NCI-H1092 treated with DMSO at 0.1 percent for 48 hours (cell line): ENCODE measurements at regions not wholly inside any gene's neighbourhood (a gene's known extent, or its start where the extent isn't known, plus 50 kb on each side); places are given as distances from the start of the nearest gene placed in this dataset.
A peak's percentile ranks its signal among the peaks of the same experiment; 100 is the strongest.
"Not testable (repeated sequence)": the region's sequence is repeated elsewhere in the genome, so short reads cannot be mapped to it uniquely, and the experiment has no call there.

Experiments used
- DNase-seq: peaks from one replicate; lab custom pipeline; 2025; lab: John Stamatoyannopoulos, UW

GRCh38 chr1:219863816-219864215 is 64.5 kb downstream of the SLC30A10 start:
- not testable (repeated sequence) for DNase-seq

DNA sequence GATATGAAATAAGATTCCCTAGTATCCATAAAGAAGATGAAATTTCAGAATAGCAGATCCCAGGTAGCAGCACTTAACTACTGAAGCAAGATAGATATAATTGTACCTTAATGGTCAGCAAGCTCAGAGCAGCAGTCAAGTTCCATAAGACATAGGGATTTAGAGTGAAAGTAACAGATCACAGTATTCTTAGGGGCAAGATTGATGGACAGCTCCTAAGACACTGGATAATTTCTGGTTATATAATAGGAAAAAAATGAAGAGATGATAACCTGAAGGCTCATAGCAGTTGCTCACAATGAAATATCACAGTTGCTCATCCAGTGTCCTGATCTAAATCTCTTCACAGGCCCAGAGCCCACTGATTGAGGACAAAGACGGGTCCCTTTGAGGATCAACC is 66.0 kb downstream of the SLC30A10 start:
- DNase-seq = no peak

GRCh38 chr1:219858980-219859379 is 69.4 kb downstream of the SLC30A10 start:
- peak; percentile 80 for DNase-seq

GRCh38 chr1:219847215-219847855 is 81.0 kb downstream of the SLC30A10 start:
- no peak for DNase-seq

DNA sequence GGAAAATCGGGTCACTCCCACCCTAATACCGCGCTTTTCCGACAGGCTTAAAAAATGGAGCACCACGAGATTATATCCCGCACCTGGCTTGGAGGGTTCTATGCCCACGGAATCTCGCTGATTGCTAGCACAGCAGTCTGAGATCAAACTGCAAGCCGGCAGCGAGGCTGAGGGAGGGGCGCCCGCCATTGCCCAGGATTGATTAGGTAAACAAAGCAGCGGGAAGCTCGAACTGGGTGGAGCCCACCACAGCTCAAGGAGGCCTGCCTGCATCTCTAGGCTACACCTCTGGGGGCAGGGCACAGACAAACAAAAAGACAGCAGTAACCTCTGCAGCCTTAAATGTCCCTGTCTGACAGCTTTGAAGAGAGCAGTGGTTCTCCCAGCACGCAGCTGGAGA is 88.8 kb downstream of the SLC30A10 start:
- DNase-seq = peak; percentile 58

DNA sequence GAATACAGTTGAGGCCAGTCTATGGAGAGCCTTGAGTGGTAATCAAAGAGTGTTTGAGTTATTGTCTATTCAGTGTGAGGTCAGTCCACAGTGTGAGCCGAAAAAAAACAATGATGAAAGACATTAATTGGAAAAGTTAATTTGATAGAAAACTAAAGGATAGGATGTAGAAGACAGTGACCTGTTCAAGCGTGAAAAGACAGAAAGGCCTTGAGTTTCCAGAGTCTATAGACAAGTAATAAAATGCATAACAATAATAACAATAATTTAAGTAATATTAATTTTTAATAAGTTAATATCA is 90.4 kb downstream of the SLC30A10 start:
- DNase-seq = no peak

DNA sequence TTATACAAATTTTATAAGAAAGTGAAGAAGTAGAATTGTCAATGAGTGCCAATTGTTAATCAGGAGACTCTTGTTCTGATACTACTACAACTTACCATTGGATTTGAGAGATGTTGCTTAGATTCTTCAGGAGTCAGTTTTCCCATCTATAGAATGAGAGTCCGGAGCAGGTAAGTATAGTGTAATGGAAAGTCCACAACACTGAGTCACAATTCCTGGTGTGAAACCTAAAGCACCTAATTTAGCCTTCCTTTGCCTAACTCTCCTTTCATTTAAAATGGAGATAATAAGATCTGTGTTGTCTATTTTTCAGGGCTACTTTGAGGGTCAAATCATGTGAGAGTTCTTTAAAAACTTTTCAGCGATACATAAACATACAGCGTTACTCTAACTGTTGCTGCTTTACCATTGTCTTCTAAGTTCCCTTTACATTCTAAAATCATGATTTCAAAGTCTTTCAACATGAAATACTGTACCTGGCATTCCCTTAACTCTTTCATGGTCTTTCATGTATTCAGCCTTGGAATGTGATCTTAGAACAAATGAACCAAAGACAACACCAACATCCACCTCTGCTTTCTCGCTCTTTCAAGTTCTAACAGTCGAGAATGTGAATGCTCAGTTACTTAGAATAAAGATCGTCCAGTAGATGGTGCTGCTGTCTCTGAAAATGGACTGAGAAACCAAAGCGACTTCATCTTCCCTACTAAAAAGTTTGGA is 90.9 kb downstream of the SLC30A10 start:
- DNase-seq = peak; percentile 82

DNA sequence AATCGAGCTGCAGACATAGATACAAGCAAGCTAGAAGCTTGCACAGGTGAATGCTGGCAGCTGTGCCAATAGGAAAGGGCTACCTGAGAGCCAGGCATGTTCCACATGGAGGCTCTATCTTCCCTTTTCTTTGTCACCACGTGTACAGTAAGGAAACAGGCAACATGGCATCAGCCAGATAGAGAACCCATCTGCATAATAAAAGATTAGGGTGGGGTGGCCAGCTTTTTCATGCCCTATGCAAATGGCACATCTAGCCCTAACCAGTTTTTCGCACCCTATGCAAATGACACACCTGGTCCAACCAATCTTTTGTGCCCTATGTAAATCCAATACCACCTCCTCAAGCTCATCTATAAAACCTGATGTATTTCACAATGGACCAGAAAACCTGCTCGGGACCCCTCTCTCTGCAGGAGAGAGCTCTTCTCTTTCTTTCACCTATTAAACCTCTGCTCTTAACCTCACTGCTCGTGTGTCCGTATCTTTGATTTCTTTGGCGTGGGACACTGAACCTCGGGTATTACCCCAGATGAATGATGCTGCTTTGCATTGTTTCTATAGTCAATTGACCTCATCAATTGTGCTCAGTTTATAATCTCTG is 93.9 kb downstream of the SLC30A10 start:
- DNase-seq = no peak

GRCh38 chr1:219833214-219833815 is 95.0 kb downstream of the SLC30A10 start:
- DNase-seq = no peak

GRCh38 chr1:219826290-219826689 is 102.1 kb downstream of the SLC30A10 start:
- no peak for DNase-seq

- no peak for DNase-seq
These were observed 103.0 kb downstream of the SLC30A10 start for GRCh38 chr1:219825355-219825754.

GRCh38 chr1:219824338-219824737 is 104.0 kb downstream of the SLC30A10 start:
- DNase-seq = no peak

- no peak for DNase-seq
These were observed 107.8 kb downstream of the SLC30A10 start for GRCh38 chr1:219820551-219820950.

DNA sequence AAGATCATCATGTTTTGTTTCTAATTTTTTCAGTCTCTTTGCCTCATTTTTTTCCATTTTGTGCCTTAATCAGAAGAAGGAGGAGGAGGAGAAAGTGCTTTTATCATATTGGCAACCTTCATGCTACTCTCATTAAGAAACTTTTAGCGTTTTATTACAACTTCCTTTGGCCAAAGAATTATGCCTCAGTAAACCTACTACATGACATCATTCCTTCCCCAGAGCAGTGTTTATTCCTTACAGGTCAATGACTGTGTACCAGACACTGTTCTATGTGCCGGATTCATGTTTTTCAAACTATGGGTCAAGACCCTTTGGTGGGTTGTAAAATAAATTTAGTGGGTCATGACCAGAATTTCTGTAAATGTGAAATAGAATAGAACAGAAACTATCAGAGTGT is 110.4 kb downstream of the SLC30A10 start:
- DNase-seq = no peak

DNA sequence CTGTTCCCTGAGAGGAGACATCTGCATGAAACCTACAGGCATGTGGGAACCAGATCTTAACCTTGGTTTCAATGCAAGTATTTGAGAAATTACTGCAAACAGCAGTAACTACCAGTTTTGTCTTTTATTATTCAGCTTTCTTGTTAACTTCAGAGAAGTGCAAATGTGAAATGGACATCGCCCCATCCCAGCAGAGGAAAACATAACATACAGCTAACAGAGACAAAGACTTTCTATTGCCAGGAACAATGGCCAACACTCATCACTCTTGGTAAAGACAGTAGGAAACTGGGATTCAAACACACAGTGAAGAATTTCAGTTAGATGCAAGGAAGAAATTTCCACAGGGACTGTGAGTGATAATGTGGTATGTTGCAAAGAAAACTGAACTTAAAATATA is 115.1 kb downstream of the SLC30A10 start:
- no peak for DNase-seq

- peak; percentile 90 for DNase-seq
These were observed 115.7 kb downstream of the SLC30A10 start for GRCh38 chr1:219812491-219813203.

- no peak for DNase-seq
These were observed 116.3 kb downstream of the SLC30A10 start for GRCh38 chr1:219812086-219812485.

GRCh38 chr1:219810451-219810850 is 117.9 kb downstream of the SLC30A10 start:
- DNase-seq = no peak

GRCh38 chr1:219808790-219809189 is 119.6 kb downstream of the SLC30A10 start:
- no peak for DNase-seq

DNA sequence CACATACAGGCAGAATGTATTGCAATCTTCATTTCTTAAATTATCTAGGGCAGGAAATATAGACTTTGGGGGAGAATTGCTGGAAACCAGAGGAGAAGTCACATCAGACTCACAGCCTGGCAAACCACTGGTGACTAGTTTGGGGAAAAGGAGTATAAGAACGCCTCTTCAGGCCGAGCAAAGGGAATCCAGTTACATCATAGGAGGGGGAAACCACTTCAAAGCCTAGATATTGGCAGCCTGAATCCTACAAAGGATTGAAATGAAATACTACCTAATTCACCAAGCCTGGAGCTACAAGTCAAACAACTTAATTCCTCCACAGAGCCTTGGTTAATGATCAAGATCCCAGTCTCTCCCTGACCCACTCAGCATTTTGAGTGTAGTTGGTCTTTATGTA is 121.7 kb downstream of the SLC30A10 start:
- DNase-seq = no peak

DNA sequence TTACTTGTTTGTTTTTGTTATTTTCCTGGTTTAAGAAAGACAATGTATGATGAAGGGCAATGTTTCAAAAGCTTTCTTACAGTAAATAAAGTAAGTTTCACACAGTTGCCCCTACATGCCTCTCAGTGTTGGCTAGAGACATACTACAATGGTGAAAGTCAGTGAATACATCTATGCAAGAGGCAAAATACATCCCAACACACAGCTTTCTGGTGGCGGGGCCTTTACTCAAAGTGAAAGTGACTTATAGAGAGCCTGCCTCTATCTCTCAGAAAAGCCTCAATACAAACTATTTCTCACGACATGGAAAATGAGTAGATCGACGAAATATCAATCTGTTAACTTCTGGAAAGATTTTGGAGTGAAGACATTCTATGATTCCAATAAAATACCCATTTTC is 122.3 kb downstream of the SLC30A10 start:
- DNase-seq = no peak

DNA sequence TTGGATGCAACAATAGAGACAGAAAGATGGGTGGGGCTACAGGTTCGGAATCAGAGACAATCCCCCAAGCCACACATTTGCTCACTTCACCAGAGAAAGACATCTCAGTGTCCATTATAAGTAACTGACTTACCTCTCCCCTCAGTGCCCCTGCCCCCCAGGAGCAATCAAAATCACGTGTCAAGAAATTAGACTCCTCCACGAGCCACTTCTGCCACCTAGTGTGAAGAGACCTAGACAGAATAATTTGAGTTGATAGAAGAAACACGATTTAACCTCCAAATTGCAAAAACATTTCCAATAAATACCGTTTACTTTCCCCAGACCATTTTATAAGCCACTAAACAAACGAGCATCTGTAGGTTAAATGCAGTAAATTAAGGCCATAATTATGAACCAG is 123.2 kb downstream of the SLC30A10 start:
- no peak for DNase-seq
